A673 (cell line): ENCODE measurements at regions not wholly inside any gene's neighbourhood (a gene's known extent, or its start where the extent isn't known, plus 50 kb on each side); places are given as distances from the start of the nearest gene placed in this dataset.

Experiments used
- CTCF ChIP-seq: fragments of 300-800, 200-600 bp; sonication (generic); conservative IDR thresholded peaks from 2 replicates; pipeline ENCODE4 v1.5.1; 2017; ENCODE audit warnings: low read depth, mild to moderate bottlenecking, antibody characterized with exemption, low read length, moderate library complexity, mixed read lengths
- EZH2 ChIP-seq: fragments of 200-600 bp; sonication (generic); IDR thresholded peaks from 2 replicates; pipeline ENCODE4 v1.6.1; 2017; ENCODE audit warnings: borderline replicate concordance, low read depth, mild to moderate bottlenecking, mixed read lengths, antibody characterized with exemption, low read length; ENCODE audit not compliant: poor library complexity, severe bottlenecking

GRCh38 chr6:45736134-45736533, 279.5 kb downstream of the CLIC5 start:
- TF ChIP-seq CTCF (no peak), EZH2 (no peak)
